ENCODE measurements at regions not wholly inside any gene's neighbourhood (a gene's known extent, or its start where the extent isn't known, plus 50 kb on each side); places are given as distances from the start of the nearest gene placed in this dataset.

- no peak for DNase-seq
- Mint-ChIP-seq H3K27ac (no peak overlapping the region), H3K36me3 (ENCODE audit: insufficient read depth in 2 of 2) (peaks cover 0 to 2% of the 10 kb centered on the region in 2 donors), H3K4me1 (ENCODE audit: low read depth) (no peaks in the 10 kb centered on the region), H3K27me3 (ENCODE audit: low read depth) (peaks cover 7% of the 10 kb centered on the region), H3K9me3 (no peaks in the 10 kb centered on the region), H3K4me3 (no peak overlapping the region)
- ATAC-seq (replicated peaks in 1 of 2): no peak
Measured at GRCh38 chr3:184460276-184460675, 80.4 kb downstream of the CHRD start.

GRCh38 chr3:184461219-184461618, 81.4 kb downstream of the CHRD start:
- H3K27ac Mint-ChIP-seq: no peak overlapping the region
- H3K4me1 Mint-ChIP-seq (ENCODE audit: low read depth): no peaks in the 10 kb centered on the region
- H3K27me3 Mint-ChIP-seq (ENCODE audit: low read depth): peaks cover 7% of the 10 kb centered on the region
- no peak overlapping the region for H3K4me3 Mint-ChIP-seq
- DNase-seq: no peak
- ATAC-seq (replicated peaks in 1 of 2): no peak
- peaks cover 0 to 2% of the 10 kb centered on the region in 2 donors for H3K36me3 Mint-ChIP-seq (ENCODE audit: insufficient read depth in 2 of 2)
- H3K9me3 Mint-ChIP-seq: no peaks in the 10 kb centered on the region

- no peak for ATAC-seq (replicated peaks in 1 of 2)
- Mint-ChIP-seq H3K36me3 (ENCODE audit: insufficient read depth in 2 of 2) (no peaks in the 10 kb centered on the region), H3K4me1 (ENCODE audit: low read depth) (peaks cover 7% of the 10 kb centered on the region), H3K4me3 (no peak overlapping the region), H3K9me3 (no peaks in the 10 kb centered on the region), H3K27me3 (ENCODE audit: low read depth) (peaks cover 16% of the 10 kb centered on the region), H3K27ac (no peak overlapping the region)
- DNase-seq: no peak
Measured at GRCh38 chr3:184465883-184466412, 86.1 kb downstream of the CHRD start.

- Mint-ChIP-seq H3K27me3 (ENCODE audit: low read depth) (peaks cover 14% of the 10 kb centered on the region), H3K4me3 (no peak overlapping the region), H3K36me3 (ENCODE audit: insufficient read depth in 2 of 2) (no peaks in the 10 kb centered on the region), H3K27ac (no peak overlapping the region), H3K9me3 (no peaks in the 10 kb centered on the region), H3K4me1 (ENCODE audit: low read depth) (peaks cover 12% of the 10 kb centered on the region)
- ATAC-seq (replicated peaks in 1 of 2) (no peak), DNase-seq (no peak)
Measured at GRCh38 chr3:184466413-184466960, 86.6 kb downstream of the CHRD start.

- DNase-seq: no peak
- H3K4me1 Mint-ChIP-seq (ENCODE audit: low read depth): peaks cover 19% of the 10 kb centered on the region
- H3K36me3 Mint-ChIP-seq (ENCODE audit: insufficient read depth in 2 of 2): no peaks in the 10 kb centered on the region
Measured at GRCh38 chr3:184467171-184467570, 87.3 kb downstream of the CHRD start.

GRCh38 chr3:184470551-184470950, 90.7 kb downstream of the CHRD start:
- no peak overlapping the region for H3K27ac Mint-ChIP-seq
- no peak for DNase-seq
- H3K27me3 Mint-ChIP-seq (ENCODE audit: low read depth): peaks cover 22% of the 10 kb centered on the region
- no peak for ATAC-seq (replicated peaks in 1 of 2)
- H3K4me1 Mint-ChIP-seq (ENCODE audit: low read depth): peaks cover 30% of the 10 kb centered on the region
- H3K36me3 Mint-ChIP-seq (ENCODE audit: insufficient read depth in 2 of 2): no peaks in the 10 kb centered on the region
- no peaks in the 10 kb centered on the region for H3K9me3 Mint-ChIP-seq
- H3K4me3 Mint-ChIP-seq: no peak overlapping the region

More at GRCh38 chr3:184467171-184467570, 87.3 kb downstream of the CHRD start:
- Mint-ChIP-seq H3K27ac (no peak overlapping the region), H3K4me3 (no peak overlapping the region), H3K9me3 (no peaks in the 10 kb centered on the region), H3K27me3 (ENCODE audit: low read depth) (peaks cover 9% of the 10 kb centered on the region)
- no peak for ATAC-seq (replicated peaks in 1 of 2)

- Mint-ChIP-seq H3K36me3 (ENCODE audit: insufficient read depth in 2 of 2) (peaks cover 0 to 2% of the 10 kb centered on the region in 2 donors), H3K4me1 (ENCODE audit: low read depth) (peaks cover 30% of the 10 kb centered on the region), H3K9me3 (no peaks in the 10 kb centered on the region), H3K27ac (no peak overlapping the region), H3K4me3 (no peak overlapping the region), H3K27me3 (ENCODE audit: low read depth) (peaks cover 22% of the 10 kb centered on the region)
- ATAC-seq (replicated peaks in 1 of 2) (no peak), DNase-seq (no peak)
Measured at GRCh38 chr3:184471439-184471838, 90.1 kb upstream of the EPHB3 start.

GRCh38 chr3:184472723-184473428, 88.7 kb upstream of the EPHB3 start:
- Mint-ChIP-seq H3K4me1 (ENCODE audit: low read depth) (peaks cover 30% of the 10 kb centered on the region), H3K4me3 (no peak overlapping the region), H3K9me3 (no peaks in the 10 kb centered on the region), H3K27ac (no peak overlapping the region), H3K36me3 (ENCODE audit: insufficient read depth in 2 of 2) (peaks cover 0 to 2% of the 10 kb centered on the region in 2 donors), H3K27me3 (ENCODE audit: low read depth) (peaks cover 22% of the 10 kb centered on the region)
- DNase-seq (no peak), ATAC-seq (replicated peaks in 1 of 2) (no peak)

- H3K9me3 Mint-ChIP-seq: no peaks in the 10 kb centered on the region
- H3K4me3 Mint-ChIP-seq: no peak overlapping the region
- no peak for DNase-seq
- peaks cover 30% of the 10 kb centered on the region for H3K4me1 Mint-ChIP-seq (ENCODE audit: low read depth)
- no peak for ATAC-seq (replicated peaks in 1 of 2)
- no peak overlapping the region for H3K27ac Mint-ChIP-seq
- peaks cover 0 to 2% of the 10 kb centered on the region in 2 donors for H3K36me3 Mint-ChIP-seq (ENCODE audit: insufficient read depth in 2 of 2)
- H3K27me3 Mint-ChIP-seq (ENCODE audit: low read depth): peaks cover 22% of the 10 kb centered on the region
Measured at GRCh38 chr3:184474897-184475296, 86.7 kb upstream of the EPHB3 start.

- Mint-ChIP-seq H3K36me3 (ENCODE audit: insufficient read depth in 2 of 2) (peaks cover 0 to 2% of the 10 kb centered on the region in 2 donors), H3K4me3 (no peak overlapping the region), H3K27ac (no peak overlapping the region), H3K4me1 (ENCODE audit: low read depth) (peaks cover 3% of the 10 kb centered on the region), H3K9me3 (no peaks in the 10 kb centered on the region), H3K27me3 (ENCODE audit: low read depth) (peaks cover 23% of the 10 kb centered on the region)
- ATAC-seq (replicated peaks in 1 of 2) (no peak), DNase-seq (no peak)
Measured at GRCh38 chr3:184477940-184478339, 83.6 kb upstream of the EPHB3 start.

- Mint-ChIP-seq H3K9me3 (no peaks in the 10 kb centered on the region), H3K4me1 (ENCODE audit: low read depth) (no peaks in the 10 kb centered on the region), H3K36me3 (ENCODE audit: insufficient read depth in 2 of 2) (peaks cover 0 to 2% of the 10 kb centered on the region in 2 donors), H3K4me3 (no peak overlapping the region), H3K27me3 (ENCODE audit: low read depth) (peaks cover 15% of the 10 kb centered on the region), H3K27ac (no peak overlapping the region)
- DNase-seq (no peak), ATAC-seq (replicated peaks in 1 of 2) (no peak)
Measured at GRCh38 chr3:184479426-184480126, 82.0 kb upstream of the EPHB3 start.

GRCh38 chr3:184480831-184481230, 80.8 kb upstream of the EPHB3 start:
- Mint-ChIP-seq H3K27ac (no peak overlapping the region), H3K27me3 (ENCODE audit: low read depth) (peaks cover 10% of the 10 kb centered on the region)

GRCh38 chr3:184481984-184482671, 79.5 kb upstream of the EPHB3 start:
- H3K4me3 Mint-ChIP-seq: no peak overlapping the region
- ATAC-seq (replicated peaks in 1 of 2) (no peak), DNase-seq (no peak)
- no peaks in the 10 kb centered on the region for H3K36me3 Mint-ChIP-seq (ENCODE audit: insufficient read depth in 2 of 2)
- no peak overlapping the region for H3K27ac Mint-ChIP-seq
- no peaks in the 10 kb centered on the region for H3K4me1 Mint-ChIP-seq (ENCODE audit: low read depth)
- peaks cover 12% of the 10 kb centered on the region for H3K27me3 Mint-ChIP-seq (ENCODE audit: low read depth)
- H3K9me3 Mint-ChIP-seq: no peaks in the 10 kb centered on the region

More at GRCh38 chr3:184480831-184481230, 80.8 kb upstream of the EPHB3 start:
- Mint-ChIP-seq H3K9me3 (no peaks in the 10 kb centered on the region), H3K36me3 (ENCODE audit: insufficient read depth in 2 of 2) (peaks cover 0 to under 1% of the 10 kb centered on the region in 2 donors), H3K4me1 (ENCODE audit: low read depth) (no peaks in the 10 kb centered on the region), H3K4me3 (no peak overlapping the region)
- DNase-seq: no peak
- no peak for ATAC-seq (replicated peaks in 1 of 2)
